Fibroblast of pulmonary artery (primary cell): ENCODE measurements at regions not wholly inside any gene's neighbourhood (a gene's known extent, or its start where the extent isn't known, plus 50 kb on each side); places are given as distances from the start of the nearest gene placed in this dataset.
"Not testable (repeated sequence)": the region's sequence is repeated elsewhere in the genome, so short reads cannot be mapped to it uniquely, and the experiment has no call there.

Experiments used
- DNase-seq: peaks from one replicate; pipeline ENCODE4 v3.0.0-alpha.2; 2010; ENCODE audit warnings: low read depth
- H3K4me3 ChIP-seq: replicated peaks from 2 replicates; pipeline ENCODE4 v1.5.1; 2011; ENCODE audit warnings: low read depth, mild to moderate bottlenecking, control low read depth, low read length, moderate library complexity
- CTCF ChIP-seq: IDR thresholded peaks from 2 replicates; pipeline ENCODE4 v1.5.1; 2011; ENCODE audit warnings: mild to moderate bottlenecking, control low read depth, low read length, inconsistent platforms; ENCODE audit errors: missing control alignments

GRCh38 chr1:146478125-146478720 is 249.4 kb upstream of the NOTCH2NLA start:
- not testable (repeated sequence) for H3K4me3 ChIP-seq
- peak; percentile 18 for DNase-seq
- peak; percentile 62 for TF ChIP-seq CTCF

GRCh38 chr1:146475086-146475485 is 246.3 kb upstream of the NOTCH2NLA start:
- DNase-seq = not testable (repeated sequence)

GRCh38 chr1:146474216-146474615 is 245.4 kb upstream of the NOTCH2NLA start:
- DNase-seq, H3K4me3 ChIP-seq: not testable (repeated sequence)

More at GRCh38 chr1:146475086-146475485, 246.3 kb upstream of the NOTCH2NLA start:
- not testable (repeated sequence) for H3K4me3 ChIP-seq

- DNase-seq = peak; percentile 45
- H3K4me3 ChIP-seq = peak overlapping the region; percentile 41
Observed at GRCh38 chr1:146472192-146472861, 243.5 kb upstream of the NOTCH2NLA start.

GRCh38 chr1:146459939-146460338 is 231.1 kb upstream of the NOTCH2NLA start:
- not testable (repeated sequence) for DNase-seq, H3K4me3 ChIP-seq

GRCh38 chr1:146459308-146459707 is 230.5 kb upstream of the NOTCH2NLA start:
- DNase-seq, H3K4me3 ChIP-seq: not testable (repeated sequence)

GRCh38 chr1:146448877-146449246 is 220.0 kb upstream of the NOTCH2NLA start:
- DNase-seq, H3K4me3 ChIP-seq: not testable (repeated sequence)

- not testable (repeated sequence) for H3K4me3 ChIP-seq, DNase-seq
- TF ChIP-seq CTCF = peak; percentile 9
Observed at GRCh38 chr1:146448212-146448876, 219.5 kb upstream of the NOTCH2NLA start.

GRCh38 chr1:146443871-146444222 is 215.0 kb upstream of the NOTCH2NLA start:
- peak overlapping the region; percentile 50 for H3K4me3 ChIP-seq
- DNase-seq = peak; percentile 3

GRCh38 chr1:146443088-146443870 is 214.5 kb upstream of the NOTCH2NLA start:
- not testable (repeated sequence) for DNase-seq

GRCh38 chr1:146438543-146438942 is 209.7 kb upstream of the NOTCH2NLA start:
- not testable (repeated sequence) for H3K4me3 ChIP-seq, DNase-seq

More at GRCh38 chr1:146443088-146443870, 214.5 kb upstream of the NOTCH2NLA start:
- not testable (repeated sequence) for H3K4me3 ChIP-seq

- not testable (repeated sequence) for DNase-seq, H3K4me3 ChIP-seq
Observed at GRCh38 chr1:146416642-146417041, 187.8 kb upstream of the NOTCH2NLA start.

GRCh38 chr1:146415017-146415416 is 186.2 kb upstream of the NOTCH2NLA start:
- not testable (repeated sequence) for DNase-seq, H3K4me3 ChIP-seq

- DNase-seq = peak; percentile 39
Observed at GRCh38 chr1:146413911-146414310, 185.1 kb upstream of the NOTCH2NLA start.

GRCh38 chr1:146411923-146412322 is 183.1 kb upstream of the NOTCH2NLA start:
- DNase-seq, H3K4me3 ChIP-seq: not testable (repeated sequence)

More at GRCh38 chr1:146413911-146414310, 185.1 kb upstream of the NOTCH2NLA start:
- not testable (repeated sequence) for H3K4me3 ChIP-seq

GRCh38 chr1:146409817-146410441 is 181.1 kb upstream of the NOTCH2NLA start:
- DNase-seq = peak; percentile 92
- H3K4me3 ChIP-seq = peak overlapping the region; percentile 36
